ENCODE measurements at regions not wholly inside any gene's neighbourhood (a gene's known extent, or its start where the extent isn't known, plus 50 kb on each side); places are given as distances from the start of the nearest gene placed in this dataset.
A peak's percentile ranks its signal among the peaks of the same experiment; 100 is the strongest.
"Not testable (repeated sequence)": the region's sequence is repeated elsewhere in the genome, so short reads cannot be mapped to it uniquely, and the experiment has no call there.

DNA sequence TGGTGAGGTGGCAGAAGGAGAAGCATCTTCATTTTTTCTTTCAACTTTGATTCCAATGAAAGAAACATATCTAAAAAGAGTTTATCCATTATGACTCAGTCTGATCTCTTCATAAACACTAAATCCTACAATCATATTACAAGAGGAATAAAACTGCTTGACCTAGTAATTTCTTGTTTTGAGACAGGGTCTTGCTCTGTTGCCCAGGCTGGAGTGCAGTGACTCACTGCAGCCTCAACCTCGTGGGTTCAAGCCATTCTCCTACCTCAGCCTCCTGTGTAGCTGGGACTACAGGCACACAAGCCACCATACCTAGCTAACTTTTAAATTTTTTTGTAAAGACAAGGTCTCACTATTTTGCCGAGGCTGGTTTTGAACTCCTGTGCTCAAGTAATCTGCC lies 147.2 kb downstream of the NDUFA12 start:
- no peak for DNase-seq

DNA sequence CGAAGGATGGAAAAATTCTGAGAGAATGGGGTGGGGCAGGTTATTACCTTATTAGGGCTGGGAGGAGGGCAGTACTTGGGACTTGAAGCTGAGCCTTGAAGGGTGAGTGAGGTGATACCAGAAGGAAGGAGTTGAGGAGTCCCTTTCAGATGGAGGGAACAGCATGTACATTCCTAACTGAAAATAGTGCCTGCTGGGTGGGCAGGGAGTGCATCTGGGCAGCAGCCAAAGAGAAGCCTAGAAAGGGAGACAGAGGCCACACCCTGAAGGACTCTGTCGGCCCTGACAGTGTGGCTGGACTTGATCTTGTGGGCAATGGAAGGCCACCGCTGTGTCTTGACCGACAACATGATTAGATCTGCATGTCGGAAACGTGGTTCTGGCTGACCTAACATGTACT lies 147.6 kb downstream of the NDUFA12 start:
- DNase-seq = no peak

DNA sequence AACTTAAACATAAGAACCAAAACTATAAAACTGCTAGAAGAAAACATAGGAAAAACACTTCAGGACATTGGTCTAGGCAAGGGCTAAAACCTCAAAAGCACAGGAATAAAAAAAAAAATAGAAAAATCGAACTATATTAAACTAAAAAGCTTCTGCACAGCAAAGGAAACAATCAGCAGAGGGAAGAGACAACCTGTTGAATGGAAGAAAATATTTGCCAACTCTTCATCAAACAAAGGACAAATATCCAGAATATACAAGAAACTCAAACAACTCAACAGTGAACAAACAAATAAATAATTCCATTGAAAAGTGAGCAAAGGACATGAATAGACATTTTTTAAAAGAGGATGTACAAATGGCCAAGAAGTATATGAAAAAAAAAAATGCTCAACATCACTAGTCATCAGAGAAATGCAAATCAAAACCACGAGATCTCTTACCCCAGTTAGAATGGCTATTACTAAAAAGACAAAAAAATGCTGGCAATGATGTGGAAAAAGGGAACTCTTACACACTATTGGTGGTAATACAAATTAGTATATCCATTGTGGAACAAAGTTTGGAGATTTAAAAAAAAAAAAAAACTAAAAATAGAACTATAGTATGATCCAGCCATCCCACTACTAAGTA lies 152.0 kb downstream of the NDUFA12 start:
- DNase-seq = no peak

DNA sequence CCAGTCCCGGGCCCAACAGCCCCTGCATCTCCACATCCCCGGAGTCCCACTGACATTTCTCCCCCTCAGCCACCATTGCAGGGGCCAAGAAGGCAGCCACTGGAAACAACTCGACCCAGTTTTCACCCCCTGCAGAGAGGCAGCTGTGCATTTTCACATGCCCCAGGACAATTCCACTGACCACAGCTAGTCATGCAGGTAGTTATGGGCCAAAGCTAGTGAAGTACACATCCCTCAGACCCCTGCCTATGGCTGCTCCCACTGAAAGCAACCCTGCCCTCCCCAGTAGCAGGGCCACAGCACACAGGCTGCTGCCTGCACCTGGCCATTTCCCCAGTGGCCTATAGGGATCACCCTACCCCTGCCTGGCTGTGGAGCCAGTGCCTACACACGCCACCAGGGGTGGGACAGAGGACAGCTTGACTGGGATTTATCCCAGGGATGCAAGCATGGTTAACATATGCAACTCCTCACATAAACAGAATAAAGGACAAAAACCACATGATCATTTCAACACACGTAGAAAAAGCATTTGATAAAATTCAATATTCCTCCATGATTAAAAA lies 154.0 kb downstream of the NDUFA12 start:
- no peak for DNase-seq

DNA sequence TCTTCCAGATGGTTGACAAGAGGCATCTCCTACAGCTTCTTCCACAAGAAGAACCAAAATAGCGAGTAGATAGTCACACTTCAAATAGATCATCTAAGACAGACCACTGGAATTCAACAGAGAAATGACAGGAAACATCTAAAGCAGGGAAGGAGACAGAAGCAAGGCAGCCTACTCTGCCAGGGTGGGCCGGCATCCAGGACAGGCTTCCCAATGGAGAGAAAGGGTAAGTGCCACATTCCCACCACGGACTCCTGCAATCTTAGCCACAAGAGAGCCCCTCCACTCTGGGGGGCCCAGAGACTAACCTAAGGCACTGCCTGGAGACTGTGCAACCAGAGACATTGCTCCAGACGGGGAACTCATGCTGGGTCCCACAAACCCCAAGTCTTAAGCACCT lies 154.5 kb downstream of the NDUFA12 start:
- DNase-seq = no peak

- no peak for DNase-seq
Measured at GRCh38 chr12:94845110-94845509, 158.4 kb downstream of the NDUFA12 start.

GRCh38 chr12:94844452-94844851 lies 159.0 kb downstream of the NDUFA12 start:
- DNase-seq = no peak

DNA sequence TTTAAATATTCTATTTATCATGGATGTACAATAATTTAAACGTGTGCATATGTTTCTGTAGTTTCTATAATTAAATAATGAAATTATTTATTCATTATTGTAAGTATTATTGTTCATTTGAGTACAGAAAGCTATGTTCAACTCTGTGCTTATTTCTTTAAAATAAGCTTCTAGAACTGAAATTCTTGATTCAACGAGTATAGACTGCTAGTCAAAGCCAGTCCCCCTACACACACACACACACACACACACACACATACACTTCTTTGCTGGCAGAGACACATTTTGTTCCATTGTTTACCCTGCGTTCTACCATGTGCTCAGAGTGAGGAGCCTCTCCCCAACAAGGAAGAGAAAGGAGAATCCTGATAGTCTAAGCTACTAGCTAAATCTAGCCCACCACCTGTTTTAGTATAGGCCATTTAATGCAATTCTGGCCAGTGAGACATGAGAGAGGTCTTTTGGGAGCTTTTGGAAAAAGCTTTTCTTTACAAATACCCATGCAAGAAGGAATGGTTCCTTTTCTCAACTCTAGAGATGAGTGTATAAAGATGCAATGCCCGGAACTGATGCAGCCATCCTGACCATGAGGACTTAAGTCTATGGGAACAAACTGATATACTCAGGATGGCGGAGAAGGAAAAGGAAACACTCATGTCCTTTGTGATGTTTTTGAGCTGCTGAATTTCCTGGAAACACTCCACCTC lies 161.4 kb downstream of the NDUFA12 start:
- no peak for DNase-seq

- no peak for DNase-seq
Measured at GRCh38 chr12:94841177-94841576, 162.3 kb downstream of the NDUFA12 start.

DNA sequence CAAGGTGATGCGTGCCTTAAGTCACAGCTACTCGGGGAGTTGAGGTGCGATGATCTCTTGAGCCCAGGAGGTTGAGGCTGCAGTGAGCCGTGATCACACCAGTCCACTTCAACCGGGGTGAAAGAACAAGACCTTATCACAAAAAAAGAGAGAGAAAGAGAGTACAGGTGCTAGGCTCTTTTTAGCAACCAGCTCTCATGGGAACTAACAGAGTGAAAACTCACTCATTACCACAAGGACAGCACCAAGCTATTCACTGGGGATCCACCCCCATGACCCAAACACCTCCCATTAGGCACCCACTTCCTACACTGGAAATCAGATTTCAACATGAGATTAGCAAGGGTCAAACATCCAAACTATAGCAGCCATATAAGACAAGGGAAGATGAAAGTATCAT lies 164.2 kb downstream of the NDUFA12 start:
- DNase-seq = no peak

DNA sequence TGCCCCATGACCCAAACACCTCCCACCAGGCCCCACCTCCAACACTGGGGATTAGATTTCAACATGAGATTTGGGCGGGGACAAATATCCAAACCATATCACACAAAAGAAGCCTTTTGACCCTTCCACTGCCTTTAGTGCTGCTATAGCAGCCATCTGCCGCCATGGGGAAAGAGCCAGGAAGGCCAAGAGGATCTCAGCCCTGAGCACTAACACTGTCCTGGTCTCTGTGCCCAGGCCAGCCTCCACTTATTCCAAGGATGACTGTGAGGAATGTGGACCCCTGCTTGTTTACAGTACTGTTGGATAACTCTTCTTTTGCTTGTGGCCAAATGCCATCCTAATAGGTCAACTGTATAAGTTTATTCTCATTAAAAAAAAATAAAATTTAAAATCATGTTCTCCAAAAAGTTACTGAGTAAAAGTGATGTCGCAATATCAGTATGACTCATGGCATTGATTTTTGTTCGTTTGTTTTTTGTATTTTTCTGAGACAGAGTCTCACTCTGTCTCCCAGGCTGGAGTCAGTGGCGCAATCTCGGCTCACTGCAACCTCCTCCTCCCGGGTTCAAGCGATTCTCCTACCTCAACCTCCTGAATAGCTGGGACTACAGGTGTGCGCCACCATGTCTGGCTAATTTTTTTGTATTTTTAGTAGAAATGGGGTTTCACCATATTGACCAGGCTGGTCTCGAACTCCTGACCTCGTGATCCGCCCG lies 166.4 kb downstream of the NDUFA12 start:
- DNase-seq = not testable (repeated sequence)

DNA sequence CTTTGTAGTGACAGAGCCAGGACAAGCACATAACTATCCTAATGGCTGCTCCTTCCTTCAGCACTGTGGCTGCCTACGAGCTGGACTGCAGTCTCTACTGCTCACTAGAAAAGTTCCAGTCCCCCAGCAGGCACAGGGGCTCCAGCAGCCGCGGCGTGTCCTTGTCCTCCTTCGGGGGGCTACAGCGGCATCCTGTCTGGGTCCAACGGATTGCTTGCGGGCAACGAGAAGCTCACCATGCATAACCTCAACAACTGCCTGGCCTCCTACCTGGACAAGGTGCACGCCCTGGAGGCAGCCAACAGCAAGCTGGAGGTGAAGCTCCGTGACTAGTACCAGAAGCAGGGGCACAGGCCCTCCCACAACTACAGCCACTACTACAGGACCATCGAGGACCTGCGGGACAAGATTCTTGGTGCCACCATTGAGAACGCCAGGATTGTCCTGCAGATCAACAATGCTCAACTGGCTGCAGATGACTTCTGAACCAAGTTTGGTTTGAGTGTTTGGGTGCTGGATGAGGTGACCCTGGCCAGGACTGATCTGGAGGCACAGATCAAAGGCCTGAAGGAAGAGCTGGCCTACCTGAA lies 169.4 kb downstream of the NDUFA12 start:
- DNase-seq = no peak

- no peak for DNase-seq
Measured at GRCh38 chr12:94832780-94833681, 170.5 kb downstream of the NDUFA12 start.

DNA sequence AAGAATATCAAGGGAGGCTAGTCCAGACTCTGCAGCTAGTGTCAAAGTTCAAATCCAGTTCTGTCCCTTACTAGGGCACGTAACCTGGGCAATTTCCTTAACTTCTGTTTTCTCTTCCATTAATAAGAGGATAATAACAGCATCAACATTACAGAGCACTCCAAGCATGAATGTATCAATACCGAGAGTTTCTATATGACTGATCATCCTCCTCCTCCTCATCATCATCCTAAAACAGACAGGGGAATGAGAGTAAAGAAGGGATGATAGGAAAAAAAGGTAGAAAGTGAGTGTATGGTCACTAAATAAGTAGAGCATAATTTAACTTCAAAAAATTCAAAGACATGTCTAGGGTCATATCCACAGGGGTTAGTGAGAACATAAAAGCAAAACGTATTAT lies 171.4 kb downstream of the NDUFA12 start:
- no peak for DNase-seq

- DNase-seq = peak; percentile 36
Measured at GRCh38 chr12:94831081-94831751, 172.3 kb downstream of the NDUFA12 start.

GRCh38 chr12:94829552-94829951 lies 173.9 kb downstream of the NDUFA12 start:
- DNase-seq = no peak

DNA sequence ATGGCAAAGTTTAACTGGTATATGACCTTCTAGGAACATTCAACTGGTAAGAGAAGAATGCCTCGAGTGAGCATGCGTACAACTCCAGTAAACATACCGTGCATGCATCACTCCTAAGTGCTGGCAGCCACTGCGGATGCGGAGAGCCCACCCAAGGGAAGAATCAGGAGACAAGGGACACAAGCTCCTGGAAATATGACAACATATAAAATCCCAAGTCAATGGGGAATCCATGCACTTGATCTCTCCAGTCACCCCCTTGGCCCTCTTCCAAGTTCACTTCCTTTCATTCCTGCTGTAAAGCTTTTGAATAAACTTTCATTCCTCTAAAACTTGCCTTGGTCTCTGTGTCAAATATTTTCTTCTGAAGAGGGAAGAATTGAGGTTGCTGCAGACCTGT lies 168.7 kb upstream of the TMCC3 start:
- DNase-seq = no peak

GRCh38 chr12:94817695-94818075 lies 167.3 kb upstream of the TMCC3 start:
- DNase-seq = no peak

- DNase-seq = not testable (repeated sequence)
Measured at GRCh38 chr12:94817201-94817600, 166.8 kb upstream of the TMCC3 start.

GRCh38 chr12:94816746-94817145 lies 166.4 kb upstream of the TMCC3 start:
- DNase-seq = not testable (repeated sequence)

GRCh38 chr12:94815958-94816357 lies 165.6 kb upstream of the TMCC3 start:
- no peak for DNase-seq

- no peak for DNase-seq
Measured at GRCh38 chr12:94815450-94815849, 165.1 kb upstream of the TMCC3 start.
